Kidney epithelial cell (primary cell): ENCODE measurements at regions not wholly inside any gene's neighbourhood (a gene's known extent, or its start where the extent isn't known, plus 50 kb on each side); places are given as distances from the start of the nearest gene placed in this dataset.

Experiments used
- DNase-seq: peaks from one replicate; pipeline ENCODE4 v3.0.0-alpha.2; 2010; ENCODE audit warnings: low read depth
- H3K27me3 ChIP-seq: 2 replicates; pipeline ENCODE4 v1.6.0; 2011; ENCODE audit warnings: low read length; ENCODE audit not compliant: control insufficient read depth, insufficient read depth
- H3K36me3 ChIP-seq: 2 replicates; pipeline ENCODE4 v1.5.1; 2011; ENCODE audit warnings: low read length; ENCODE audit not compliant: control insufficient read depth, insufficient read depth
- H3K4me3 ChIP-seq: 2 replicates; pipeline ENCODE4 v1.5.1; 2011; ENCODE audit warnings: low read depth, mild to moderate bottlenecking, control low read depth, low read length
- CTCF ChIP-seq: IDR thresholded peaks from 2 replicates; pipeline ENCODE4 v1.5.1; 2011; ENCODE audit warnings: mild to moderate bottlenecking, moderate library complexity, low read length, control low read depth, inconsistent platforms; ENCODE audit not compliant: insufficient read depth, poor library complexity, severe bottlenecking

- no peaks in the 10 kb centered on the region for H3K36me3 ChIP-seq
- H3K4me3 ChIP-seq, result no peak overlapping the region
- DNase-seq, result no peak
- no peaks in the 10 kb centered on the region for H3K27me3 ChIP-seq
- TF ChIP-seq CTCF, result no peak
Measured at GRCh38 chr13:54177466-54177865, 1148.9 kb downstream of the OLFM4 start.

GRCh38 chr13:54183166-54183565 lies 1154.6 kb downstream of the OLFM4 start:
- no peaks in the 10 kb centered on the region for H3K36me3 ChIP-seq
- no peak overlapping the region for H3K4me3 ChIP-seq
- no peaks in the 10 kb centered on the region for H3K27me3 ChIP-seq
- DNase-seq, result no peak
- TF ChIP-seq CTCF, result no peak

GRCh38 chr13:54183728-54184127 lies 1155.1 kb downstream of the OLFM4 start:
- Histone ChIP-seq H3K36me3 (no peaks in the 10 kb centered on the region), H3K27me3 (no peaks in the 10 kb centered on the region), H3K4me3 (no peak overlapping the region)
- no peak for TF ChIP-seq CTCF
- no peak for DNase-seq

GRCh38 chr13:54184576-54184975 lies 1156.0 kb downstream of the OLFM4 start:
- Histone ChIP-seq H3K4me3 (no peak overlapping the region), H3K27me3 (no peaks in the 10 kb centered on the region), H3K36me3 (no peaks in the 10 kb centered on the region)
- DNase-seq, result no peak
- no peak for TF ChIP-seq CTCF

GRCh38 chr13:54185101-54185500 lies 1156.5 kb downstream of the OLFM4 start:
- H3K36me3 ChIP-seq, result no peaks in the 10 kb centered on the region
- TF ChIP-seq CTCF, result no peak
- H3K4me3 ChIP-seq, result no peak overlapping the region
- DNase-seq, result no peak
- no peaks in the 10 kb centered on the region for H3K27me3 ChIP-seq

- Histone ChIP-seq H3K4me3 (no peak overlapping the region), H3K36me3 (no peaks in the 10 kb centered on the region), H3K27me3 (no peaks in the 10 kb centered on the region)
- DNase-seq, result no peak
- TF ChIP-seq CTCF, result no peak
Measured at GRCh38 chr13:54185785-54186184, 1157.2 kb downstream of the OLFM4 start.
